IMR-90 (cell line): ENCODE measurements at regions not wholly inside any gene's neighbourhood (a gene's known extent, or its start where the extent isn't known, plus 50 kb on each side); places are given as distances from the start of the nearest gene placed in this dataset.

Experiments
- ATAC-seq: fragments of 200-7000 bp; cut with Tn5 transposase; 2 replicates; pipeline ENCODE4 v1.9.1; 2020; ENCODE audit warnings: low read depth, mild to moderate bottlenecking, moderate library complexity
- BruUV-seq: library from RNA; stranded (reverse); fragments of 400-500 nt; replicated peaks from 2 replicates; lab custom pipeline; 2021; lab: Mats Ljungman, UMichigan
- CTCF ChIA-PET: fragments of 300-600 bp; formaldehyde crosslinking; extraction: SDS; loops from one replicate; lab custom pipeline; 2021; ENCODE audit warnings: antibody characterized with exemption; lab: Yijun Ruan, JAX
- POLR2A ChIA-PET: fragments of 300-600 bp; sonication (Branson Sonifier 250); formaldehyde crosslinking; loops from one replicate; lab custom pipeline; 2022; ENCODE audit warnings: antibody characterized with exemption; ENCODE audit not compliant: unreplicated experiment; lab: Charles Lee
- DNase-seq: peaks from one replicate; pipeline ENCODE4 v3.0.0; 2013
- H2AFZ ChIP-seq: replicated peaks from 2 replicates; pipeline ENCODE3; 2013; ENCODE audit warnings: low read length, mild to moderate bottlenecking; ENCODE audit not compliant: poor library complexity
- H2AK5ac ChIP-seq: 2 replicates; pipeline ENCODE4 v1.6.1; 2013; ENCODE audit warnings: low read depth, low read length, inconsistent platforms
- H2AK9ac ChIP-seq: replicated peaks from 2 replicates; pipeline ENCODE3; 2013; ENCODE audit warnings: mild to moderate bottlenecking, low read depth, low read length, moderate library complexity; ENCODE audit not compliant: poor library complexity
- H2BK120ac ChIP-seq: 2 replicates; pipeline ENCODE4 v1.6.1; 2013; ENCODE audit warnings: low read depth, low read length, inconsistent platforms
- H2BK15ac ChIP-seq: 3 replicates; pipeline ENCODE4 v1.6.1; 2013; ENCODE audit warnings: low read depth, low read length, inconsistent platforms
- H2BK20ac ChIP-seq: 2 replicates; pipeline ENCODE4 v1.6.1; 2013; ENCODE audit warnings: low read depth, mild to moderate bottlenecking, inconsistent platforms, low read length, moderate library complexity
- H2BK5ac ChIP-seq: 2 replicates; pipeline ENCODE4 v1.6.1; 2013; ENCODE audit warnings: mild to moderate bottlenecking, low read depth, low read length, inconsistent platforms; ENCODE audit not compliant: poor library complexity, severe bottlenecking
- H3K14ac ChIP-seq: replicated peaks from 2 replicates; pipeline ENCODE4 v1.6.1; 2013; ENCODE audit warnings: low read depth, low read length, inconsistent platforms
- H3K18ac ChIP-seq: 2 replicates; pipeline ENCODE4 v1.6.1; 2013; ENCODE audit warnings: low read depth, low read length, control low read depth
- H3K23ac ChIP-seq: 2 replicates; pipeline ENCODE4 v1.6.1; 2013; ENCODE audit warnings: low read depth, low read length, inconsistent platforms
- H3K27ac ChIP-seq: 2 replicates; pipeline ENCODE4 v1.5.1; 2013; ENCODE audit warnings: mild to moderate bottlenecking, control low read depth, low read length; ENCODE audit not compliant: insufficient read depth
- H3K27me3 ChIP-seq: 2 replicates; pipeline ENCODE4 v1.6.1; 2013; ENCODE audit warnings: low read length; ENCODE audit not compliant: control insufficient read depth, insufficient read depth
- H3K36me3 ChIP-seq: 2 replicates; pipeline ENCODE4 v1.6.1; 2013; ENCODE audit warnings: low read length, mixed read lengths; ENCODE audit not compliant: control insufficient read depth, insufficient read depth
- H3K4ac ChIP-seq: 2 replicates; pipeline ENCODE4 v1.6.1; 2013; ENCODE audit warnings: low read depth, low read length, inconsistent platforms
- H3K4me1 ChIP-seq: 2 replicates; pipeline ENCODE4 v1.6.1; 2013; ENCODE audit warnings: low read length, mixed read lengths; ENCODE audit not compliant: control insufficient read depth, insufficient read depth
- H3K4me2 ChIP-seq: 2 replicates; pipeline ENCODE4 v1.6.1; 2013; ENCODE audit warnings: low read depth, mild to moderate bottlenecking, control low read depth, low read length, moderate library complexity
- H3K4me3 ChIP-seq: 2 replicates; pipeline ENCODE4 v1.5.1; 2013; ENCODE audit warnings: low read depth, mild to moderate bottlenecking, control low read depth, low read length, moderate library complexity; ENCODE audit not compliant: insufficient read depth
- H3K56ac ChIP-seq: 2 replicates; pipeline ENCODE4 v1.6.1; 2013; ENCODE audit warnings: low read length, inconsistent platforms; ENCODE audit not compliant: insufficient read depth; ENCODE audit errors: extremely low read depth
- H3K79me1 ChIP-seq, 2 experiments: 2 replicates each; pipeline ENCODE4 v1.6.1; 2013; ENCODE audit warnings: low read length in 2 of 2, inconsistent platforms in 1 of 2, low read depth in 1 of 2
- H3K9ac ChIP-seq: 2 replicates; pipeline ENCODE4 v1.6.1; 2013; ENCODE audit warnings: low read depth, low read length, control low read depth
- H3K9me1 ChIP-seq: 2 replicates; pipeline ENCODE4 v1.6.1; 2013; ENCODE audit warnings: low read length, inconsistent platforms; ENCODE audit not compliant: insufficient read depth
- H3K9me3 ChIP-seq: 2 replicates; pipeline ENCODE4 v1.6.1; 2013; ENCODE audit warnings: low read length; ENCODE audit not compliant: control insufficient read depth, insufficient read depth
- H4K20me1 ChIP-seq: 2 replicates; pipeline ENCODE4 v1.6.1; 2013; ENCODE audit warnings: low read length, inconsistent platforms; ENCODE audit not compliant: insufficient read depth
- H4K5ac ChIP-seq: 2 replicates; pipeline ENCODE4 v1.6.1; 2013; ENCODE audit warnings: mild to moderate bottlenecking, low read depth, low read length, control low read depth
- H4K8ac ChIP-seq, 2 experiments: 2 replicates each; pipeline ENCODE4 v1.6.1; 2013; ENCODE audit warnings: low read depth in 2 of 2, low read length in 2 of 2, control low read depth in 1 of 2, inconsistent platforms in 1 of 2
- H4K91ac ChIP-seq: 2 replicates; pipeline ENCODE4 v1.6.1; 2013; ENCODE audit warnings: low read depth, low read length, inconsistent platforms; ENCODE audit not compliant: insufficient read depth
- FOS ChIP-seq: fragments of 150-350 bp; IDR thresholded peaks from 2 replicates; pipeline ENCODE4 v1.6.1; 2016; ENCODE audit warnings: low read depth, low read length
- MAFK ChIP-seq: IDR thresholded peaks from 2 replicates; pipeline ENCODE4 v1.6.1; 2012; ENCODE audit warnings: low read depth, low read length, improper control_type of control experiment
- MXI1 ChIP-seq: IDR thresholded peaks from 2 replicates; pipeline ENCODE4 v1.6.1; 2012; ENCODE audit warnings: low read depth, mild to moderate bottlenecking, low read length, moderate library complexity, borderline replicate concordance
- RAD21 ChIP-seq: IDR thresholded peaks from 2 replicates; pipeline ENCODE4 v1.6.1; 2012; ENCODE audit warnings: low read length, improper control_type of control experiment
- RCOR1 ChIP-seq: IDR thresholded peaks from 2 replicates; pipeline ENCODE4 v1.6.1; 2012; ENCODE audit warnings: mild to moderate bottlenecking, low read length, improper control_type of control experiment; ENCODE audit not compliant: insufficient replicate concordance
- RFX5 ChIP-seq: IDR thresholded peaks from 2 replicates; pipeline ENCODE4 v1.8.0; 2012; ENCODE audit warnings: low read depth, mild to moderate bottlenecking, low read length, moderate library complexity
- dilution Hi-C: fragments of 300-500 bp; cut with HindIII; formaldehyde crosslinking; loops from one replicate; pipeline ENCODE4 v1.14.3; 2018; ENCODE audit warnings: low sequenced_read_pairs; ENCODE audit not compliant: unreplicated experiment
- in situ Hi-C: fragments of 300-500 bp; cut with MboI; formaldehyde crosslinking; loops from 3 replicates; pipeline ENCODE4 v1.14.3; 2019; ENCODE audit warnings: low sequenced_read_pairs, inconsistent platforms, mixed read lengths
- intact Hi-C: fragments of 100-400 bp; cut with micrococcal nuclease; formaldehyde crosslinking; loops from 2 replicates; pipeline ENCODE4 v1.10.0; 2022

GRCh38 chr9:13508681-13509080, 229.2 kb upstream of the MPDZ start:
- Histone ChIP-seq H3K4me1 (no peaks in the 10 kb centered on the region), H3K9me3 (no peaks in the 10 kb centered on the region), H3K4me3 (no peak overlapping the region), H3K56ac (no peak overlapping the region), H3K27ac (no peak overlapping the region), H2BK120ac (no peak overlapping the region), H3K27me3 (no peaks in the 10 kb centered on the region), H4K8ac (no peak overlapping the region), H2BK20ac (no peak overlapping the region), H3K9ac (no peak overlapping the region), H2AFZ (no peak overlapping the region), H3K4ac (no peak overlapping the region), H3K14ac (no peak overlapping the region), H2AK9ac (no peak overlapping the region), H3K36me3 (no peaks in the 10 kb centered on the region), H3K4me2 (no peak overlapping the region), H4K91ac (no peak overlapping the region), H2BK15ac (no peak overlapping the region), H2AK5ac (no peak overlapping the region), H4K5ac (no peak overlapping the region), H3K23ac (no peak overlapping the region), H4K20me1 (no peaks in the 10 kb centered on the region), H3K18ac (no peak overlapping the region), H2BK5ac (no peak overlapping the region), H3K9me1 (no peaks in the 10 kb centered on the region), H3K79me1 (no peaks in the 10 kb centered on the region)
- intact Hi-C loops (no loop called here), dilution Hi-C loops (no loop called here), in situ Hi-C loops (no loop called here)
- TF ChIP-seq FOS = no peak
- no peak for TF ChIP-seq MXI1
- no peak for TF ChIP-seq RAD21
- TF ChIP-seq MAFK = no peak
- TF ChIP-seq RFX5 = no peak
- TF ChIP-seq RCOR1 = no peak
- ATAC-seq = no peak
- no peak for DNase-seq
- ChIA-PET CTCF (no interaction called here), POLR2A (no interaction called here)
- no TSS peak for BruUV-seq
